ENCODE measurements at regions not wholly inside any gene's neighbourhood (a gene's known extent, or its start where the extent isn't known, plus 50 kb on each side); places are given as distances from the start of the nearest gene placed in this dataset.

- TF ChIP-seq REST (IDR thresholded peaks at IDR 0.05; ENCODE audit: unreplicated experiment) (no peak), CTCF (conservative IDR thresholded peaks at IDR 0.05; ENCODE audit: low read depth in 2 of 2) (no peak), EZH2 (IDR thresholded peaks at IDR 0.05; ENCODE audit: low read depth, unreplicated experiment) (no peak), CREB1 (CRISPR knock-in tag; IDR thresholded peaks at IDR 0.05; ENCODE audit: low read depth) (no peak), ETS1 (IDR thresholded peaks at IDR 0.05) (no peak), EZH2phosphoT487 (IDR thresholded peaks at IDR 0.05; ENCODE audit: unreplicated experiment) (no peak), POLR2AphosphoS5 (IDR thresholded peaks at IDR 0.05; ENCODE audit: low read depth) (no peak), ZNF331 (CRISPR knock-in tag; IDR thresholded peaks at IDR 0.05; ENCODE audit: low read depth) (no peak), JUNB (IDR thresholded peaks at IDR 0.05; ENCODE audit: unreplicated experiment) (no peak), ZNF114 (CRISPR knock-in tag; IDR thresholded peaks at IDR 0.05) (no peak), NANOG (IDR thresholded peaks at IDR 0.05; ENCODE audit: borderline replicate concordance) (no peak), STAT1 (IDR thresholded peaks at IDR 0.05; ENCODE audit: unreplicated experiment) (no peak), ZNF462 (CRISPR knock-in tag; IDR thresholded peaks at IDR 0.05) (no peak)
Measured at GRCh38 chr14:75344411-75344810, 65.8 kb downstream of the FOS start.
